Naive thymus-derived CD4-positive, alpha-beta T cell (primary cell): ENCODE measurements at regions not wholly inside any gene's neighbourhood (a gene's known extent, or its start where the extent isn't known, plus 50 kb on each side); places are given as distances from the start of the nearest gene placed in this dataset.
A peak's percentile ranks its signal among the peaks of the same experiment; 100 is the strongest.

ENCODE experiments used
- ATAC-seq: fragments of 150-1000 bp; cut with Tn5 transposase; 2 replicates; pipeline ENCODE4 v1.10.0; 2021; ENCODE audit warnings: mild to moderate bottlenecking, moderate library complexity
- CTCF ChIA-PET: fragments of 350-600 bp; sonication (Branson Sonifier 250); formaldehyde crosslinking; loops from one replicate; lab custom pipeline; 2021; ENCODE audit warnings: antibody characterized with exemption; lab: Charles Lee
- POLR2A ChIA-PET: fragments of 350-600 bp; sonication (Branson Sonifier 250); formaldehyde crosslinking; loops from one replicate; lab custom pipeline; 2021; ENCODE audit warnings: antibody characterized with exemption, inconsistent platforms; lab: Charles Lee
- DNase-seq, 9 donors: peaks; one replicate each; pipeline versions ENCODE4 v3.0.0 to v3.0.0-alpha.2; 2020 to 2022; ENCODE audit warnings: mixed read lengths in 1 of 9
- H3K27ac ChIP-seq: one replicate; pipeline ENCODE4 v1.7.0; 2013; ENCODE audit warnings: mild to moderate bottlenecking, low read depth, low read length, moderate library complexity
- H3K27me3 ChIP-seq, 2 donors: one replicate each; pipeline ENCODE4 v1.7.0; 2013; ENCODE audit warnings: low read length in 2 of 2, mild to moderate bottlenecking in 2 of 2, moderate library complexity in 2 of 2; ENCODE audit not compliant: control insufficient read depth in 2 of 2, insufficient read depth in 2 of 2
- H3K36me3 ChIP-seq, 3 experiments: 1 replicate in 2 of 3; 2 replicates in 1 of 3; pipeline ENCODE4 v1.7.0; 2013; ENCODE audit warnings: low read length in 3 of 3, mild to moderate bottlenecking in 3 of 3, moderate library complexity in 1 of 3; ENCODE audit not compliant: insufficient read depth in 3 of 3, control insufficient read depth in 2 of 3
- H3K4me1 ChIP-seq, 2 donors: one replicate each; pipeline ENCODE4 v1.7.0; 2013; ENCODE audit warnings: low read length in 2 of 2, mild to moderate bottlenecking in 2 of 2, moderate library complexity in 1 of 2; ENCODE audit not compliant: control insufficient read depth in 2 of 2, insufficient read depth in 2 of 2
- H3K4me3 ChIP-seq: 2 replicates; pipeline ENCODE4 v1.7.0; 2013; ENCODE audit warnings: mild to moderate bottlenecking, low read length
- H3K9me3 ChIP-seq, 3 experiments: 1 replicate in 2 of 3; 2 replicates in 1 of 3; pipeline ENCODE4 v1.7.0; 2013; ENCODE audit warnings: low read length in 3 of 3; ENCODE audit not compliant: control insufficient read depth in 2 of 3
- H3K27ac Mint-ChIP-seq, 9 donors: one replicate each; pipeline ENCODE4 v1.8.0; 2020 to 2022; ENCODE audit warnings: mixed read lengths in 9 of 9, mild to moderate bottlenecking in 8 of 9, moderate library complexity in 5 of 9, inconsistent platforms in 2 of 9
- H3K27me3 Mint-ChIP-seq, 5 donors: one replicate each; pipeline ENCODE4 v1.8.0; 2021 to 2022; ENCODE audit warnings: mixed read lengths in 5 of 5, mild to moderate bottlenecking in 1 of 5
- H3K36me3 Mint-ChIP-seq, 5 donors: one replicate each; pipeline ENCODE4 v1.8.0; 2020 to 2022; ENCODE audit warnings: mixed read lengths in 5 of 5, mild to moderate bottlenecking in 3 of 5, inconsistent platforms in 1 of 5
- H3K4me1 Mint-ChIP-seq, 7 donors: one replicate each; pipeline ENCODE4 v1.8.0; 2020 to 2022; ENCODE audit warnings: mixed read lengths in 7 of 7, mild to moderate bottlenecking in 3 of 7, inconsistent platforms in 1 of 7
- H3K4me3 Mint-ChIP-seq, 10 donors: one replicate each; pipeline ENCODE4 v1.8.0; 2020 to 2022; ENCODE audit warnings: mild to moderate bottlenecking in 10 of 10, mixed read lengths in 10 of 10, moderate library complexity in 6 of 10, inconsistent platforms in 2 of 10
- H3K9me3 Mint-ChIP-seq, 11 donors: one replicate each; pipeline ENCODE4 v1.8.0; 2020 to 2022; ENCODE audit warnings: mixed read lengths in 11 of 11, mild to moderate bottlenecking in 4 of 11, inconsistent platforms in 1 of 11, moderate library complexity in 1 of 11
- intact Hi-C, 2 donors: fragments of 100-400 bp; cut with micrococcal nuclease; formaldehyde crosslinking; loops; one replicate each; pipeline ENCODE4 v1.15.1; 2023

DNA sequence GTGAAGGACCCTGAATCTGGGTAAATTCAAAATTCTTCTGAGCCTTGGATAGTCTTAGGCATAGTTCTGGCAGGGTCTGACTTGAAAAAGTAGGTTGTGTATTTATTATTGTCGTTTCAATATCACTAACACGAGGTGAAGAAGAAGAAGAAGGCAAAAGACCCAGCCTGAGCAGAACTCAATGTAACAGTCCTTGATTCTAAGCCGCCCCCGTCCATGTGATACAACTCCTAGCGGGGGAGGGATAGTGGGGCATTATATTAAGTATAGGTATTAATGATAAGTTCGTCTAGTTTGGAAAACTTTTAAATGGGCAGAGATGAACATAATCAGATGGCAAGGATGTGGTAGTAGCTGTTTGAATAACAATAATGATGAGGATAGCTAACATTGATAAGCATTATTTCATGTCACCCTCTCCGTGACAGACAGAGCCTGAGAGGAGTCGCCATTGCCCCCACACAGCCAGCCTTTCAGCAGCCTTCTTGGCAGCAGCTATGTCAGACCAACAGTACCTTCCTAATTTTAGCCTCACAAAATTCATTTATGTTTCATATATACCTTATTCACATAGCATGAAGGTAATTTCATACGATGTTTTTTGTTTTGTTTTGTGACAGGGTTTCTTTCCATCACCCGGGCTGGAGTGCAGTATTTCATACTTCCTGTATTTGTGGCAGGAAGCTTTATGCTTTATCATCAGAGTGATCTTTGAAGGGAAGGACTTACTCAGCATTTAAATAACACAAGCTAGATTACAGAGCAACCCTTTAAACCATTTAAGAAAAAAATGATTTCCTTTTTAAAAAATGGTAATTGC lies 64.4 kb upstream of the NPAS1 start:
- H3K4me1 ChIP-seq: peaks cover 27 to 88% of the 10 kb centered on the region in 2 donors
- Mint-ChIP-seq H3K27ac (peak overlapping the region; percentile 71 to 92 (median 85)), H3K27me3 (no peaks in the 10 kb centered on the region), H3K36me3 (peaks cover 0 to 25% (median 0%) of the 10 kb centered on the region in 5 donors), H3K9me3 (peaks cover 0 to 1% (median 0%) of the 10 kb centered on the region in 11 donors), H3K4me3 (peak overlapping the region; percentile 70 to 88 (median 82)), H3K4me1 (peaks cover 37 to 69% (median 42%) of the 10 kb centered on the region in 7 donors)
- DNase-seq (peak in 7 of 9 donors; percentile 43 to 69 (median 57)), ATAC-seq (peak; percentile 89)
- peak overlapping the region; percentile 64 for H3K4me3 ChIP-seq
- ChIA-PET CTCF (interaction anchor here (0.5 to 1.4 kb wide), 3 partner anchors 9 to 424 kb away, joined by 3 read pairs; no protein-coding TSS in a partner anchor), POLR2A (interaction anchor here (0.7 kb wide), 1 partner anchor 88 kb away, joined by 5 read pairs; no protein-coding TSS in a partner anchor)
- intact Hi-C loops: loop anchor here in 1 of 2 donors (1.0 to 2.0 kb wide), 2 partner anchors 20 to 94 kb away; partner anchors contain the start of gene ARHGAP35
- no peaks in the 10 kb centered on the region for H3K27me3 ChIP-seq
- H3K9me3 ChIP-seq: no peaks in the 10 kb centered on the region
- peak overlapping the region; percentile 54 for H3K27ac ChIP-seq
- H3K36me3 ChIP-seq: no peaks in the 10 kb centered on the region

DNA sequence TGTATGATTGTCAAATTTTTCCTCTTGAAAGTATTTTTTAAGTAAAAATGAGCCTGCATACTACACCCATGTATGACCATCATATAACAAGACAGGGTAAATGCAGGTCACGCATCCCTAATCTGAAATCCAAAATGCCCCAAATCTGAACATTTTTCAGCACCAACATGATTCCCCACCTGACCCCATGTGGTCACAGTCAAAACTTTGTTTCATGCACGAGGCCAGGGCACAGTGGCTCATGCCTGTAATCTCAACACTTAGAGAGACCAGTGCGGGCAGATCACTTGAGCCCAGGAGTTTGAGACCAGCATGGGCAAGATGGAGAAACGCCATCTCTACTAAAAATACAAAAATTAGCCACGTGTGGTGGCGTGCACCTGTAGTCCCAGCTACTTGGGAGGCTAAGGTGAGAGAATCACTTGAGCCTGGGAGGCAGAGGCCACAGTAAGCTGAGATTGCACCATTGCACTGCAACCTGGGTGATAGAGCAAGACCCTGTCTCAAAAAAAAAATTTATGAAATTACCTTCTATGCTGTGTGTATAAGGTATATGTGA lies 63.7 kb upstream of the NPAS1 start:
- Mint-ChIP-seq H3K27me3 (no peaks in the 10 kb centered on the region), H3K4me3 (peak overlapping the region in 8 of 10 donors; percentile 70 to 88 (median 83)), H3K9me3 (peaks cover 0 to 1% (median 0%) of the 10 kb centered on the region in 11 donors), H3K36me3 (peaks cover 0 to 22% (median 0%) of the 10 kb centered on the region in 5 donors), H3K27ac (peak overlapping the region in 8 of 9 donors; percentile 71 to 92 (median 84)), H3K4me1 (peaks cover 35 to 65% (median 42%) of the 10 kb centered on the region in 7 donors)
- POLR2A ChIA-PET: interaction anchor here (0.6 to 0.7 kb wide), 2 partner anchors 87 to 89 kb away, joined by 3 to 5 read pairs; no protein-coding TSS in a partner anchor
- intact Hi-C loops: loop anchor here in 1 of 2 donors (1.0 to 2.0 kb wide), 2 partner anchors 21 to 95 kb away; partner anchors contain the start of gene ARHGAP35
- H3K4me3 ChIP-seq: peak overlapping the region; percentile 64
- ATAC-seq (peak; percentile 14), DNase-seq (no peak)
- no peaks in the 10 kb centered on the region for H3K27me3 ChIP-seq
- no peak overlapping the region for H3K27ac ChIP-seq
- CTCF ChIA-PET: interaction anchor here (0.5 to 1.4 kb wide), 4 partner anchors 10 to 1018 kb away, joined by 3 read pairs; no protein-coding TSS in a partner anchor
- H3K4me1 ChIP-seq: peaks cover 27 to 85% of the 10 kb centered on the region in 2 donors
- no peaks in the 10 kb centered on the region for H3K36me3 ChIP-seq
- H3K9me3 ChIP-seq: no peaks in the 10 kb centered on the region

DNA sequence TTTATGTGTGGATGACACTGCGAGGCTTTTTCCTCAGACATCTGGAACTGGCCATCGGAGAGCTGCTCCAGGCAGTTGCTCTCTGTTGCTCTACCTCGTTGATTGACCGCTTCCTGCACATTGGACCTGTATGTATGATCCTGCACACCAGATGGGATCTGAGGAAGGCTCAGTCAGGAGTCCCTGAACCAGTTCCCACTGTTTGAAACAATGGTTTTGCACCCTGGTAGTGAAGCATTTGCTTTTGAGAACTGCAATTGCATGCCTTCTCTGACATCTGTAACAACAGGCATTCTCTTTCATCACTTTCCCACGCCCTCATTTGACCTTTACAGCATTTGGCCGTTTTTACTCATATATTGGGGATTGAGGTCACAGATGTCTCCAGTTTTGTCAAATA lies 61.1 kb upstream of the NPAS1 start:
- Histone ChIP-seq H3K27me3 (no peaks in the 10 kb centered on the region), H3K9me3 (no peaks in the 10 kb centered on the region), H3K4me3 (no peak overlapping the region), H3K27ac (no peak overlapping the region), H3K36me3 (no peaks in the 10 kb centered on the region), H3K4me1 (peaks cover 26 to 67% of the 10 kb centered on the region in 2 donors)
- intact Hi-C loops: no loop called here
- DNase-seq: no peak
- H3K9me3 Mint-ChIP-seq: peaks cover 0 to 1% (median 0%) of the 10 kb centered on the region in 11 donors
- peaks cover 0 to 19% (median 0%) of the 10 kb centered on the region in 5 donors for H3K36me3 Mint-ChIP-seq
- peak overlapping the region in 2 of 9 donors; percentile 34 to 47 for H3K27ac Mint-ChIP-seq
- H3K4me1 Mint-ChIP-seq: peaks cover 35 to 66% (median 38%) of the 10 kb centered on the region in 7 donors
- ChIA-PET POLR2A (no interaction called here), CTCF (no interaction called here)
- no peak for ATAC-seq
- peak overlapping the region in 1 of 10 donors; percentile 26 for H3K4me3 Mint-ChIP-seq
- no peaks in the 10 kb centered on the region for H3K27me3 Mint-ChIP-seq

DNA sequence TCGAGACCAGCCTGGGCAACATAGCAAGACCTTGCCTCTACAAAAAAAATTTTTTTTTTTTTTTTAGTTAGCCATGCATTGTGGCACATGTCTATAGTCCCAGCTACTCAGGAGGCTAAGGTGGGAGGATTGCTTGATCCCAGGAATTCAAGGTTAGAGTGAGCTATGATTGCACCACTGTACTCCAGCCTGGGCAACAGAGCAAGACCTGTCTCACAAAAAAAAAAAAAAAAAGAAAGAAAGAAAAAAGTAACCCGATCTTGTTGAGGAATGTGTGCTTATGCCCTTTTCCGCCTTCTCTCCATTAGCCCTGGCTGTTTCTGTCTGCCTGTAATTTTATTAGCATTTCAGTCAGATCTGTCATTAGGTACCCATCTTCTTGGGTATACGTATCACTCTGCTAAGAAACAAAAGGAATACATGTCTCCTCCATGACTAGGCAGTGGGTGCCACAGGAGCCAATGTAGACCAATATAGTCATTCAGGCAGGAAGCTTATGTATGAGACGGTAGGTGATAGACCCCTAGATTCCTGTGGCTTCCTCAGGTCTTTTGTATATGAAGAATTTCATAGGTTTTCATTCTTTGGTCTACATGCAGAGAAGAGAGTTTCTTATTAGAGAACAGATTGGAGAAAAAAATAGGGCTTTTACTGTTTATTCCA lies 59.6 kb upstream of the NPAS1 start:
- H3K36me3 ChIP-seq: no peaks in the 10 kb centered on the region
- H3K27ac ChIP-seq: no peak overlapping the region
- no peak overlapping the region for H3K4me3 ChIP-seq
- Mint-ChIP-seq H3K9me3 (peaks cover 0 to 1% (median 0%) of the 10 kb centered on the region in 11 donors), H3K27me3 (no peaks in the 10 kb centered on the region), H3K4me3 (no peak overlapping the region), H3K36me3 (peaks cover 0 to 14% (median 0%) of the 10 kb centered on the region in 5 donors), H3K27ac (peak overlapping the region in 1 of 9 donors; percentile 41), H3K4me1 (peaks cover 21 to 52% (median 23%) of the 10 kb centered on the region in 7 donors)
- ATAC-seq (no peak), DNase-seq (no peak)
- H3K9me3 ChIP-seq: no peaks in the 10 kb centered on the region
- H3K27me3 ChIP-seq: no peaks in the 10 kb centered on the region
- CTCF ChIA-PET: interaction anchor here (0.6 kb wide), 1 partner anchor 228 kb away, joined by 4 read pairs; no protein-coding TSS in a partner anchor
- POLR2A ChIA-PET: interaction anchor here (0.6 to 0.7 kb wide), 2 partner anchors 153 to 947 kb away, joined by 4 read pairs; partner anchors contain the start of gene ZC3H4
- intact Hi-C loops: no loop called here
- peaks cover 11 to 52% of the 10 kb centered on the region in 2 donors for H3K4me1 ChIP-seq

DNA sequence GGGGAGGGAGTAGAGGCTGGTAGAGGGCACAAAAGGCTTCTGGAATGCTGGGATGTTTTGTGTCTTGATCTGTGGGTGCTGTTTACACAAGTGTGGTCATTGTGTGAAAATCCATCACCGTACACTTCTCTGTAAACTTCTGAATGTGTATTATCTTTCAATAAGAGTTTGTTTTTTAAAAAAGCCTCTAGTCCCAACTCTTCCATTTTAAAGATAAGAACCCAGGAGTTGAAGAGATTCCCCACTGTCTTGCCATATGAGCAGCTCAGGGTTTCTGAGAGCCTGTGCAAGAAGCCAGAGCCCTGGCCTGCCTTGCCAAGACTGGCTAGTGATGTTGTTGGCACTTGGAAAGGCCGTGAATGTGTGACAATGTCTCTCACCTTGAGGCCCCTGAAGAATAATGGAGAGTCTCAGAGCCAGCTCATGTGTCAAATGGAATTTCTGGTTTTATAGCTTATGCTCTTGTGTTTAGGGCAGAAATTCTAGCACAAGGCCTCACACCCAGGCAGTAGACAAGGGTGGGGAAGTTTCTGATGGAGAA lies 57.5 kb upstream of the NPAS1 start:
- no peak for DNase-seq
- POLR2A ChIA-PET: no interaction called here
- Histone ChIP-seq H3K4me1 (peaks cover 5 to 39% of the 10 kb centered on the region in 2 donors), H3K4me3 (no peak overlapping the region), H3K9me3 (no peaks in the 10 kb centered on the region), H3K27me3 (no peaks in the 10 kb centered on the region), H3K36me3 (no peaks in the 10 kb centered on the region), H3K27ac (no peak overlapping the region)
- H3K9me3 Mint-ChIP-seq: peaks cover 0 to 1% (median 0%) of the 10 kb centered on the region in 11 donors
- peaks cover 4 to 19% (median 5%) of the 10 kb centered on the region in 5 donors for H3K36me3 Mint-ChIP-seq
- H3K27ac Mint-ChIP-seq: peak overlapping the region in 1 of 9 donors; percentile 25
- peaks cover 14 to 41% (median 19%) of the 10 kb centered on the region in 7 donors for H3K4me1 Mint-ChIP-seq
- ATAC-seq: no peak
- no peaks in the 10 kb centered on the region for H3K27me3 Mint-ChIP-seq
- intact Hi-C loops: no loop called here
- H3K4me3 Mint-ChIP-seq: no peak overlapping the region
- CTCF ChIA-PET: interaction anchor here (0.6 kb wide), 1 partner anchor 122 kb away, joined by 5 read pairs; no protein-coding TSS in a partner anchor
